GM19023 (cell line): ENCODE measurements at regions not wholly inside any gene's neighbourhood (a gene's known extent, or its start where the extent isn't known, plus 50 kb on each side); places are given as distances from the start of the nearest gene placed in this dataset.

Source experiments
- ATAC-seq: cut with Tn5 transposase; IDR thresholded peaks from one replicate; pipeline ENCODE4 v1.9.1; 2021; ENCODE audit warnings: mild to moderate bottlenecking, moderate library complexity; ENCODE audit not compliant: unreplicated experiment

- no peak for ATAC-seq
Measured at GRCh38 chr2:122739732-122740593, 984.5 kb downstream of the TSN start.

GRCh38 chr2:122740594-122740948, 985.1 kb downstream of the TSN start:
- no peak for ATAC-seq

GRCh38 chr2:122741403-122741802, 986.0 kb downstream of the TSN start:
- ATAC-seq, result no peak

GRCh38 chr2:122743021-122743675, 987.7 kb downstream of the TSN start:
- no peak for ATAC-seq

- ATAC-seq, result no peak
Measured at GRCh38 chr2:122745603-122746002, 990.2 kb downstream of the TSN start.

- ATAC-seq, result no peak
Measured at GRCh38 chr2:122747670-122748069, 992.2 kb downstream of the TSN start.

GRCh38 chr2:122748552-122749011, 993.1 kb downstream of the TSN start:
- ATAC-seq, result no peak

GRCh38 chr2:122749405-122749804, 994.0 kb downstream of the TSN start:
- no peak for ATAC-seq

GRCh38 chr2:122750095-122750494, 994.6 kb downstream of the TSN start:
- no peak for ATAC-seq

- ATAC-seq, result no peak
Measured at GRCh38 chr2:122750808-122751207, 995.4 kb downstream of the TSN start.

- ATAC-seq, result no peak
Measured at GRCh38 chr2:122753336-122753735, 997.9 kb downstream of the TSN start.

GRCh38 chr2:122754561-122754960, 999.1 kb downstream of the TSN start:
- ATAC-seq, result no peak

- no peak for ATAC-seq
Measured at GRCh38 chr2:122755281-122755780, 999.9 kb downstream of the TSN start.

- ATAC-seq, result no peak
Measured at GRCh38 chr2:122758967-122759366, 1003.5 kb downstream of the TSN start.

GRCh38 chr2:122764014-122764413, 1008.6 kb downstream of the TSN start:
- ATAC-seq, result no peak

- no peak for ATAC-seq
Measured at GRCh38 chr2:122780251-122780650, 1024.8 kb downstream of the TSN start.

GRCh38 chr2:122794100-122794499, 1038.6 kb downstream of the TSN start:
- no peak for ATAC-seq

- no peak for ATAC-seq
Measured at GRCh38 chr2:122795763-122796162, 1040.3 kb downstream of the TSN start.

- no peak for ATAC-seq
Measured at GRCh38 chr2:122799391-122799790, 1043.9 kb downstream of the TSN start.

- ATAC-seq, result no peak
Measured at GRCh38 chr2:122800781-122801180, 1045.3 kb downstream of the TSN start.

GRCh38 chr2:122804494-122804893, 1049.0 kb downstream of the TSN start:
- no peak for ATAC-seq

- no peak for ATAC-seq
Measured at GRCh38 chr2:122805346-122805745, 1049.9 kb downstream of the TSN start.
